Cardiac muscle cell (in vitro differentiated cells and primary cell): ENCODE measurements at regions not wholly inside any gene's neighbourhood (a gene's known extent, or its start where the extent isn't known, plus 50 kb on each side); places are given as distances from the start of the nearest gene placed in this dataset.

ENCODE experiments used
- DNase-seq, 2 donors: peaks; one replicate each; pipeline versions ENCODE4 v3.0.0 to v3.0.0-alpha.2; 2010 to 2017; ENCODE audit warnings: low read depth in 1 of 2, low spot score in 1 of 2
- H3K27ac ChIP-seq: fragments of 200-600 bp; sonication (generic); 2 replicates; pipeline ENCODE4 v1.5.1; 2016
- H3K27me3 ChIP-seq: fragments of 200-600 bp; sonication (generic); 2 replicates; pipeline ENCODE4 v1.6.0; 2016; ENCODE audit warnings: control low read depth
- H3K36me3 ChIP-seq: fragments of 200-600 bp; sonication (generic); 2 replicates; pipeline ENCODE4 v1.5.1; 2016; ENCODE audit warnings: control low read depth
- H3K4me1 ChIP-seq: fragments of 200-600 bp; sonication (generic); 2 replicates; pipeline ENCODE4 v1.8.1; 2017; ENCODE audit warnings: low read depth, mild to moderate bottlenecking, mixed run types
- H3K4me3 ChIP-seq: fragments of 200-600 bp; sonication (generic); 2 replicates; pipeline ENCODE4 v1.5.1; 2016; ENCODE audit warnings: mild to moderate bottlenecking
- H3K9me3 ChIP-seq: fragments of 200-600 bp; sonication (generic); 2 replicates; pipeline ENCODE4 v1.5.1; 2017; ENCODE audit warnings: low read depth, mild to moderate bottlenecking, control low read depth
- CTCF ChIP-seq: IDR thresholded peaks from 2 replicates; pipeline ENCODE4 v1.5.1; 2012; ENCODE audit warnings: low read depth, mild to moderate bottlenecking, low read length

GRCh38 chr12:29882846-29883245, 99.1 kb upstream of the TMTC1 start:
- no peaks in the 10 kb centered on the region for H3K9me3 ChIP-seq
- H3K27ac ChIP-seq: no peak overlapping the region
- no peak for TF ChIP-seq CTCF

GRCh38 chr12:29880987-29881386, 97.2 kb upstream of the TMTC1 start:
- TF ChIP-seq CTCF: no peak
- no peaks in the 10 kb centered on the region for H3K36me3 ChIP-seq

More at GRCh38 chr12:29882846-29883245, 99.1 kb upstream of the TMTC1 start:
- Histone ChIP-seq H3K4me1 (peaks cover 6% of the 10 kb centered on the region), H3K27me3 (no peaks in the 10 kb centered on the region), H3K4me3 (no peak overlapping the region), H3K36me3 (no peaks in the 10 kb centered on the region)
- peak; percentile 5 to 17 for DNase-seq

GRCh38 chr12:29879606-29880308, 96.0 kb upstream of the TMTC1 start:
- no peaks in the 10 kb centered on the region for H3K27me3 ChIP-seq
- H3K4me3 ChIP-seq: no peak overlapping the region
- no peak overlapping the region for H3K27ac ChIP-seq
- no peak for TF ChIP-seq CTCF
- no peak for DNase-seq
- H3K9me3 ChIP-seq: no peaks in the 10 kb centered on the region
- peaks cover 6% of the 10 kb centered on the region for H3K4me1 ChIP-seq
- no peaks in the 10 kb centered on the region for H3K36me3 ChIP-seq

More at GRCh38 chr12:29880987-29881386, 97.2 kb upstream of the TMTC1 start:
- Histone ChIP-seq H3K27ac (no peak overlapping the region), H3K9me3 (no peaks in the 10 kb centered on the region), H3K4me3 (no peak overlapping the region), H3K4me1 (peaks cover 6% of the 10 kb centered on the region), H3K27me3 (no peaks in the 10 kb centered on the region)
- DNase-seq: no peak

- H3K9me3 ChIP-seq: no peaks in the 10 kb centered on the region
- TF ChIP-seq CTCF: no peak
- no peak for DNase-seq
Observed at GRCh38 chr12:29869946-29870345, 86.2 kb upstream of the TMTC1 start.

GRCh38 chr12:29867823-29868222, 84.1 kb upstream of the TMTC1 start:
- no peak overlapping the region for H3K27ac ChIP-seq
- TF ChIP-seq CTCF: no peak
- H3K9me3 ChIP-seq: no peaks in the 10 kb centered on the region
- H3K4me1 ChIP-seq: no peaks in the 10 kb centered on the region
- H3K27me3 ChIP-seq: no peaks in the 10 kb centered on the region
- no peak overlapping the region for H3K4me3 ChIP-seq
- DNase-seq: no peak
- H3K36me3 ChIP-seq: no peaks in the 10 kb centered on the region

More at GRCh38 chr12:29869946-29870345, 86.2 kb upstream of the TMTC1 start:
- H3K36me3 ChIP-seq: no peaks in the 10 kb centered on the region
- H3K4me3 ChIP-seq: no peak overlapping the region
- H3K27ac ChIP-seq: no peak overlapping the region
- no peaks in the 10 kb centered on the region for H3K27me3 ChIP-seq
- no peaks in the 10 kb centered on the region for H3K4me1 ChIP-seq
